Neural progenitor cell (in vitro differentiated cells): ENCODE measurements at regions not wholly inside any gene's neighbourhood (a gene's known extent, or its start where the extent isn't known, plus 50 kb on each side); places are given as distances from the start of the nearest gene placed in this dataset.
A peak's percentile ranks its signal among the peaks of the same experiment; 100 is the strongest.

ENCODE experiments used
- DNase-seq: peaks from one replicate; pipeline ENCODE4 v3.0.0-alpha.2; 2016; ENCODE audit warnings: low spot score
- H2AFZ ChIP-seq: fragments of 200-600 bp; sonication (generic); replicated peaks from 2 replicates; pipeline ENCODE4 v1.6.1; 2016; ENCODE audit warnings: antibody characterized with exemption
- H3F3A ChIP-seq: fragments of 200-600 bp; sonication (generic); 2 replicates; pipeline ENCODE4 v1.6.1; 2016; ENCODE audit warnings: antibody characterized with exemption, low read depth
- H3K27ac ChIP-seq: fragments of 200-600 bp; sonication (generic); 2 replicates; pipeline ENCODE4 v1.5.1; 2016; ENCODE audit warnings: mild to moderate bottlenecking
- H3K27me3 ChIP-seq: fragments of 200-600 bp; sonication (generic); 2 replicates; pipeline ENCODE4 v1.6.1; 2016; ENCODE audit warnings: mild to moderate bottlenecking, moderate library complexity
- H3K36me3 ChIP-seq: fragments of 200-600 bp; sonication (generic); 2 replicates; pipeline ENCODE4 v1.5.1; 2016
- H3K4me1 ChIP-seq: fragments of 200-600 bp; sonication (generic); 2 replicates; pipeline ENCODE4 v1.6.1; 2016; ENCODE audit warnings: mixed run types
- H3K4me2 ChIP-seq: fragments of 200-600 bp; sonication (generic); 2 replicates; pipeline ENCODE4 v1.6.1; 2016
- H3K4me3 ChIP-seq: fragments of 200-600 bp; sonication (generic); 2 replicates; pipeline ENCODE4 v1.5.1; 2016
- H3K79me2 ChIP-seq: fragments of 200-600 bp; sonication (generic); 2 replicates; pipeline ENCODE4 v1.6.1; 2016; ENCODE audit warnings: low read depth
- H3K9ac ChIP-seq: fragments of 200-600 bp; sonication (generic); 2 replicates; pipeline ENCODE4 v1.6.1; 2016
- H3K9me3 ChIP-seq: fragments of 200-600 bp; sonication (generic); 2 replicates; pipeline ENCODE4 v1.5.1; 2016; ENCODE audit warnings: low read depth
- H4K20me1 ChIP-seq: fragments of 200-600 bp; sonication (generic); 2 replicates; pipeline ENCODE4 v1.6.1; 2016; ENCODE audit warnings: low read depth
- H3K27ac Mint-ChIP-seq: 3 replicates; pipeline ENCODE4 v1.8.0; 2021; ENCODE audit warnings: mixed read lengths
- H3K27me3 Mint-ChIP-seq: 2 replicates; pipeline ENCODE4 v1.8.0; 2022; ENCODE audit warnings: low read depth, mild to moderate bottlenecking, inconsistent platforms, moderate library complexity, mixed read lengths; ENCODE audit not compliant: insufficient read depth
- H3K36me3 Mint-ChIP-seq: 3 replicates; pipeline ENCODE4 v1.8.0; 2021; ENCODE audit warnings: mixed read lengths
- H3K4me1 Mint-ChIP-seq: 3 replicates; pipeline ENCODE4 v1.8.0; 2021; ENCODE audit warnings: mixed read lengths
- H3K4me3 Mint-ChIP-seq: 3 replicates; pipeline ENCODE4 v1.8.0; 2021; ENCODE audit warnings: mild to moderate bottlenecking, moderate library complexity, mixed read lengths
- H3K9me3 Mint-ChIP-seq: 3 replicates; pipeline ENCODE4 v1.8.0; 2020; ENCODE audit warnings: mixed read lengths
- EZH2 ChIP-seq: fragments of 200-600 bp; sonication (generic); IDR thresholded peaks from 2 replicates; pipeline ENCODE4 v1.6.1; 2017; ENCODE audit warnings: antibody characterized with exemption, mild to moderate bottlenecking, moderate library complexity
- EZH2phosphoT487 ChIP-seq: fragments of 200-600 bp; sonication (generic); IDR thresholded peaks from 2 replicates; pipeline ENCODE4 v1.6.1; 2017; ENCODE audit warnings: antibody characterized with exemption
- TF ChIP-seq, protein P1 (sequence below): fragments of 200-600 bp; sonication (generic); IDR thresholded peaks from 2 replicates; pipeline ENCODE4 v1.5.1; 2017; ENCODE audit warnings: antibody characterized with exemption, mild to moderate bottlenecking

DNA sequence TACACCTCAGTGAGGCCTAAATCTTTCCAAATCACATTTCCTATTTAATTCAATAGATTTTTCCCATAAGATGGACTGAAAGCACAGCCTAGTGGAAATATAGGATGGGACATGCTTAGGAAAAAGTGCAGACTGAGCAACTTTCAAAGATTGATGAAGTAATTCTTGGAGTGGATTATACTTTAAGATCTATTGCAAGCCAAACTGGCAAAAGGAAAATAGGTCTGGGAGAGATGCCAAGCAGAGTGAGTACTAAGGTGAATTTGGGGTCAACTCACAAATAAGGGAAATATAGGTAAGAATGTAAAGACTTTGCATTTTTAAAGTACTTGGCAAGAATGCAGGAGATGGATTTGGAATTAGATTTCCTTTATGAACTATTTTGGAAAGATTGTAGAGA is 170.2 kb upstream of the FOXG1 start:
- no peak overlapping the region for H3K4me2 ChIP-seq
- Mint-ChIP-seq H3K4me3 (no peak overlapping the region), H3K9me3 (no peaks in the 10 kb centered on the region), H3K4me1 (peaks cover 7% of the 10 kb centered on the region), H3K36me3 (no peaks in the 10 kb centered on the region), H3K27me3 (no peaks in the 10 kb centered on the region), H3K27ac (no peak overlapping the region)
- no peak overlapping the region for H3K4me3 ChIP-seq
- no peak overlapping the region for H2AFZ ChIP-seq
- no peaks in the 10 kb centered on the region for H3F3A ChIP-seq
- no peaks in the 10 kb centered on the region for H3K79me2 ChIP-seq
- no peak for DNase-seq
- TF ChIP-seq, protein P1, sequence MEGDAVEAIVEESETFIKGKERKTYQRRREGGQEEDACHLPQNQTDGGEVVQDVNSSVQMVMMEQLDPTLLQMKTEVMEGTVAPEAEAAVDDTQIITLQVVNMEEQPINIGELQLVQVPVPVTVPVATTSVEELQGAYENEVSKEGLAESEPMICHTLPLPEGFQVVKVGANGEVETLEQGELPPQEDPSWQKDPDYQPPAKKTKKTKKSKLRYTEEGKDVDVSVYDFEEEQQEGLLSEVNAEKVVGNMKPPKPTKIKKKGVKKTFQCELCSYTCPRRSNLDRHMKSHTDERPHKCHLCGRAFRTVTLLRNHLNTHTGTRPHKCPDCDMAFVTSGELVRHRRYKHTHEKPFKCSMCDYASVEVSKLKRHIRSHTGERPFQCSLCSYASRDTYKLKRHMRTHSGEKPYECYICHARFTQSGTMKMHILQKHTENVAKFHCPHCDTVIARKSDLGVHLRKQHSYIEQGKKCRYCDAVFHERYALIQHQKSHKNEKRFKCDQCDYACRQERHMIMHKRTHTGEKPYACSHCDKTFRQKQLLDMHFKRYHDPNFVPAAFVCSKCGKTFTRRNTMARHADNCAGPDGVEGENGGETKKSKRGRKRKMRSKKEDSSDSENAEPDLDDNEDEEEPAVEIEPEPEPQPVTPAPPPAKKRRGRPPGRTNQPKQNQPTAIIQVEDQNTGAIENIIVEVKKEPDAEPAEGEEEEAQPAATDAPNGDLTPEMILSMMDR = peak; percentile 12
- no peak for TF ChIP-seq EZH2phosphoT487
- H4K20me1 ChIP-seq = no peaks in the 10 kb centered on the region
- H3K36me3 ChIP-seq = no peaks in the 10 kb centered on the region
- H3K9me3 ChIP-seq = no peaks in the 10 kb centered on the region
- no peaks in the 10 kb centered on the region for H3K27me3 ChIP-seq
- no peak overlapping the region for H3K27ac ChIP-seq
- H3K9ac ChIP-seq = no peak overlapping the region
- H3K4me1 ChIP-seq = peaks cover 3% of the 10 kb centered on the region

DNA sequence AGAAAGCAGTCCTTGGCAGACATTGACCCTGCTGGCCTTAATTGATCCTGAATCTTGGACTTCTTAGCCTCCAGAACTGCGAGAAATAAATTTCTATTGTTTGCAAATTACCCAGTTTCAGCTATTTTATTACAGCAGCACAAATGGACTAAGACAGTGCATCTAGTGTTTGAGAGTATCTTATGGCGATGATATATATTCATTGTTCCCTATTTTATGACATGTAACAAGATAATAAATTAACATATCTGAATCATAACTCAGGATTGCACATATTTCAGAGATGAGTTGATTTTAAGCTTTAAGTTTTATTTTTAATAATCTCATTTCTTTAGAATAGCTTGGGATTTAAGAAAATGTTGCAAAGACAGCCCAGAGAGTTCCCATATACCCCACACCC is 167.4 kb upstream of the FOXG1 start:
- no peaks in the 10 kb centered on the region for H3K9me3 ChIP-seq
- no peak overlapping the region for H3K27ac Mint-ChIP-seq
- no peaks in the 10 kb centered on the region for H3K27me3 ChIP-seq
- no peaks in the 10 kb centered on the region for H4K20me1 ChIP-seq
- H2AFZ ChIP-seq = no peak overlapping the region
- H3F3A ChIP-seq = no peaks in the 10 kb centered on the region
- no peak overlapping the region for H3K4me2 ChIP-seq
- no peaks in the 10 kb centered on the region for H3K79me2 ChIP-seq
- no peaks in the 10 kb centered on the region for H3K36me3 Mint-ChIP-seq
- no peaks in the 10 kb centered on the region for H3K36me3 ChIP-seq
- no peak overlapping the region for H3K9ac ChIP-seq
- no peak for TF ChIP-seq EZH2phosphoT487
- no peak overlapping the region for H3K4me3 Mint-ChIP-seq
- H3K27me3 Mint-ChIP-seq = no peaks in the 10 kb centered on the region
- H3K9me3 Mint-ChIP-seq = no peaks in the 10 kb centered on the region
- DNase-seq = no peak
- no peak overlapping the region for H3K4me3 ChIP-seq
- H3K4me1 Mint-ChIP-seq = peaks cover 7% of the 10 kb centered on the region
- no peak overlapping the region for H3K27ac ChIP-seq
- H3K4me1 ChIP-seq = peaks cover 3% of the 10 kb centered on the region

DNA sequence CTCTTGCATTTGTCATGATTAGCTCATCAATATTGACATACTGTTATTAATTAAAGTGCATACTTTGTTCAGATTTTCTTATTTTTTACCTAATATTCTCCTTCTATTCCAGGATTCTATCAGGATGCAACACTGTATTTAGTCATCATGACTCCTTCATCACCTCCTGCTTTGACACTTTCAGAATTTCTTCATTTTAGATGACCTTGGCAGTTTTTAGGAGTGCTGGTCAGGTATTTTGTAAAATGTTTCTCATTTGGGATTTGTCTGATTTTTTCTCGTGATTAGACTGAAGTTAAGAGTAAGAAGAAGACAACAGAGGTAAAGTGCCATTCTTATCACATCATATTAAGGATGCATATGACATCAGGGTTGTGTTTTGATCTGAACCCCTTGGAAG is 167.0 kb upstream of the FOXG1 start:
- Histone ChIP-seq H3K79me2 (no peaks in the 10 kb centered on the region), H3K4me2 (no peak overlapping the region), H3K4me1 (peaks cover 3% of the 10 kb centered on the region), H3K4me3 (no peak overlapping the region), H2AFZ (no peak overlapping the region), H3K9me3 (no peaks in the 10 kb centered on the region), H3K27me3 (no peaks in the 10 kb centered on the region), H4K20me1 (no peaks in the 10 kb centered on the region), H3K27ac (no peak overlapping the region), H3K36me3 (no peaks in the 10 kb centered on the region), H3F3A (no peaks in the 10 kb centered on the region), H3K9ac (no peak overlapping the region)
- no peak overlapping the region for H3K4me3 Mint-ChIP-seq
- TF ChIP-seq EZH2 = no peak
- TF ChIP-seq, protein P1 = no peak
- no peak for TF ChIP-seq EZH2phosphoT487
- no peak overlapping the region for H3K27ac Mint-ChIP-seq
- H3K4me1 Mint-ChIP-seq = peaks cover 7% of the 10 kb centered on the region
- H3K27me3 Mint-ChIP-seq = no peaks in the 10 kb centered on the region
- no peaks in the 10 kb centered on the region for H3K9me3 Mint-ChIP-seq
- no peak for DNase-seq
- no peaks in the 10 kb centered on the region for H3K36me3 Mint-ChIP-seq

DNA sequence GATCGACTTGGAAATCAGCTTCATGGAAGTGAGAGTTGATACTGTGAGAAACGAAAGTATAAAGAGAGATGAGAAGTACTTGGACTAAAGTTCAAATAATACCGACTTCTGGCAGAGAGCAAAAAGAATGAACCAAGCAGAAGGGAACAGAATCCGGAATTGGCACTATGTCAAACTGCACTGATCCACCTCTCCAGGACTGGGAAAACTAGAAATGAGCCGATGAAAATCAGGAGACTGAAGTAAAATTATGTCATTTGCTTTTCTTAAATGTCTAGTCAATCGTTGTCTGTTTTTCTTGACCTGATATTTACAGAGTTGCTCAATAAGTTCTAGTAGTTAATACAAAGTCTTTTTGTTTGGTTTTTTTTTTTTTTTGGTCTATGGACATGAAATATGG is 163.0 kb upstream of the FOXG1 start:
- Mint-ChIP-seq H3K27ac (no peak overlapping the region), H3K4me3 (no peak overlapping the region), H3K9me3 (no peaks in the 10 kb centered on the region), H3K27me3 (no peaks in the 10 kb centered on the region), H3K4me1 (peaks cover 11% of the 10 kb centered on the region), H3K36me3 (no peaks in the 10 kb centered on the region)
- H2AFZ ChIP-seq = no peak overlapping the region
- H3K9ac ChIP-seq = no peak overlapping the region
- H3K4me2 ChIP-seq = no peak overlapping the region
- H3K27ac ChIP-seq = no peak overlapping the region
- no peak overlapping the region for H3K4me3 ChIP-seq
- no peaks in the 10 kb centered on the region for H3F3A ChIP-seq
- DNase-seq = no peak
- H4K20me1 ChIP-seq = no peaks in the 10 kb centered on the region
- H3K79me2 ChIP-seq = no peaks in the 10 kb centered on the region
- TF ChIP-seq, protein P1 = no peak
- no peak for TF ChIP-seq EZH2
- no peak for TF ChIP-seq EZH2phosphoT487
- peaks cover 3% of the 10 kb centered on the region for H3K4me1 ChIP-seq
- H3K27me3 ChIP-seq = no peaks in the 10 kb centered on the region
- H3K36me3 ChIP-seq = no peaks in the 10 kb centered on the region
- no peaks in the 10 kb centered on the region for H3K9me3 ChIP-seq
